GM18507 (cell line): ENCODE measurements at regions not wholly inside any gene's neighbourhood (a gene's known extent, or its start where the extent isn't known, plus 50 kb on each side); places are given as distances from the start of the nearest gene placed in this dataset.
"Not testable (repeated sequence)": the region's sequence is repeated elsewhere in the genome, so short reads cannot be mapped to it uniquely, and the experiment has no call there.

Source experiments
- DNase-seq: peaks from one replicate; pipeline ENCODE4 v3.0.0; 2011; ENCODE audit warnings: low read depth; ENCODE audit not compliant: insufficient read length; ENCODE audit errors: extremely low spot score
- FAIRE-seq: peaks from 2 replicates; lab custom pipeline; 2011; peaks lifted over from hg19 to GRCh38; lab: Jason Lieb, UNC

GRCh38 chrX:115357326-115358120, 68.0 kb downstream of the LUZP4 start:
- DNase-seq (no peak), FAIRE-seq (no peak)

- not testable (repeated sequence) for DNase-seq, FAIRE-seq
These were observed 70.0 kb downstream of the LUZP4 start for GRCh38 chrX:115359508-115359907.

DNA sequence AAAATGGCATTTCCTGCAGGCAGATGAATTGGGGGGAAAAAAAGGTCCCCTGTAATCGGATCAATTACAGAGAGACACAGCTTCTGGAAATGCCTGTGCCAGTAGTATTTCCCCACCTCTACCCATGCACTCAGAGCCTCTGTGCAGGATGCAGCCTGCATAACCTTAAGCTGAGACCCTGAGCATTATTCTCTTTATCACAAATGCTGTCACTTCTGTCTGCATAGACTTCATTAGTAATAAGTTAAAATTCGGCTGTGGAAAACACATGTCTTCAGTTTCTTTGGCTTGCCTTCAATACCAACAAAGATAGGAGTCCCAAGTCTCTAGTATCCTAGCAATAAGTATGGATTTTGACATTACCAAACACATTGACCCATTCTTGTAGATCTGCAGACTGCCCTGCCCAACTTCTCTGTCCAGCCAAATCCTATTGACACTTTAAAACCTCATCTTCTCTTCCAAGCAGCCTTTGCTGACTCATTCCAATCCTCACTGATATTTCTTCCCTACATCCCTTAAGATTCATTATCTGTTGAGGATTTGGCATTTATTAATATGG, 70.8 kb downstream of the LUZP4 start:
- no peak for FAIRE-seq
- no peak for DNase-seq

DNA sequence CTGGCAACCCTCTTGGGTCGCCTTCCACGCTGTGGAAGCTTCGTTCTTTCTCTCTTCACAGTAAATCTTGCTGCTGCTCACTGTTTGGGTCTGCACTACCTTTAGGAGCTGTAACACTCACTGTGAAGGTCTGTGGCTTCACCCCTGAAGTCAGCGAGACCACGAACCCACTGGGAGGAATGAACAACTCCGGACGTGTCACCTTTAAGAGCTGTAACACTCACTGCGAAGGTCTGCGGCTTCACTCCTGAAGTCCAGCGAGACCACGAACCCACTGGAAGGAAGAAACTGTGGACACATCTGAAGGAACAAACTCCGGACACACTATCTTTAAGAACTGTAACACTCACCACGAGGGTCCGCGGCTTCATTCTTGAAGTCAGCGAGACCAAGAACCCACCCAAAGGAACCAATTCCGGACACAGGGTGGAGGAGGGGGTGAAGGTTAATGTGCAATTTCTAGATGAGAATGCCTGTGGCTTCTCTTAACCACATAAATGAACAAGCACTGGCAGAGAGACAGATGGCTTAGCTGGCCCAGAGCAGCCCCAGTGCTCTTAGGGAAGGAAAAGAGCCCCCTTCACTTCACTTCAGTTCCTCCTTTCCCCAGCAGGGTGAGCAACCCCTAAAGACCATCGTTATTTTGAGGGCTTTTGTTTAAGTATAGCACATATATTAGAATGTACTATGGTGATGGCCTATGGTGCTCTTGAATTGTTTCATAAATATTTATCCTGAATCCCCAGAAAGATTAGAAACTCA, 73.0 kb downstream of the LUZP4 start:
- DNase-seq (no peak), FAIRE-seq (no peak)

GRCh38 chrX:115363372-115363771, 73.9 kb downstream of the LUZP4 start:
- FAIRE-seq (no peak), DNase-seq (no peak)

GRCh38 chrX:115363897-115364296, 74.4 kb downstream of the LUZP4 start:
- no peak for FAIRE-seq

GRCh38 chrX:115364670-115365069, 75.2 kb downstream of the LUZP4 start:
- DNase-seq (no peak), FAIRE-seq (no peak)

More at GRCh38 chrX:115363897-115364296, 74.4 kb downstream of the LUZP4 start:
- no peak for DNase-seq

DNA sequence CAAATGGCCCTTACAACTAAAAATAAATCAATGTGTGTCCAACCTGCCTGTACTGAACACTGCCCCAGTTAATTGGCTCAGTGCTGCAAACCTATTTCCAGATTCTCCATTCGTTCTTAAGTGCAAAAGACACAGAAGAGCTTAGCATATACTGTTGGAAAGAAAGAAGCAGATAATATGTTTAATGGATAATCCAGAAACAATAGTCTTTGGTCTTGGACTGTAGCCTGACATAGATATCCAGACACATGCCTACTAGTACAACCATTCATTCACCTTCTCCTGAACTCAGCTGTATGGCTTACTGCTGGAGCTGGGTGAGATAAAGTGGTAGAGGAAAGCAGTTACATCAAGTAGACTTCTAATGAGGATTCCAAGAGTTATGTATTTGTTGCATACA, 77.0 kb downstream of the LUZP4 start:
- DNase-seq (no peak), FAIRE-seq (no peak)

- DNase-seq (no peak), FAIRE-seq (no peak)
These were observed 77.9 kb downstream of the LUZP4 start for GRCh38 chrX:115367455-115367854.

DNA sequence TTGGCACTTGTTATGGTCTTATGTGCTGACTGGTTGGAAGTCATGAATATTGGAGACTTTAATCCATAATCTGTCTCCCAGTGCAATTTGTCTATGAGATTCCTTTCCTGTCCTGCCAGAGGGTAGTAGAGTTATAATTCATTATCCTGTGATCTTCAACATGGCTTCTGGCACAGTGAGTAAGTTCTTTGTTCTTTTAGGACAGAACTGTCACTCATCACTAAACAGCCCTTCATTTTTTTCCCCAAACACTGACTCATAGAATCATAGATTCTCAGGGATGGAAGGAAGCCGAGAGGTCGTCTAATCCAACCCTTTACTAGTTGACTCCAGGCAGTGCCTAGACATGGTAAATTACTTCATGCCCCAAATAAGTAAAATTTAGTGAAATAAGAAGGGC, 78.4 kb downstream of the LUZP4 start:
- no peak for DNase-seq
- FAIRE-seq: no peak

- FAIRE-seq (no peak), DNase-seq (no peak)
These were observed 79.4 kb downstream of the LUZP4 start for GRCh38 chrX:115368876-115369275.

DNA sequence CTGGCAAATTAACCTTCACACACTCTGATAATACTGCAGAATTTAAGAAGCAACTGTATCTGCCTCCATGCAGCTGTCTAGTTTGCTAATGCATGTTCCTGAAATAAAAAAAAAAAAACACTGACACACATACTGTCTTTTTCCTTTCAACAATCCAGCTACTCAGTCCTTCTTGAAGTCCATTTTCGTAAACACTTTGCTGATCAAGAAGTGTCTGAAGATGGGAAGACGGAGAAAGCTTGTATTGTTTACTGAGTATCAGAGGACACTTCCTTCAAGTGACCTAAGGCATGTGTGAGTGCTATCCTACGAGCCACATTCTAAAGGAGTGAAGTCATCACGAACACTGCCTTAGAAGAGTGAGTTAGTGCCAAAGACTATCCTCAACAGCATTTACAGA, 82.6 kb downstream of the LUZP4 start:
- FAIRE-seq (no peak), DNase-seq (no peak)

- DNase-seq (no peak), FAIRE-seq (no peak)
These were observed 83.8 kb downstream of the LUZP4 start for GRCh38 chrX:115373308-115373707.

- DNase-seq (no peak), FAIRE-seq (no peak)
These were observed 89.0 kb downstream of the LUZP4 start for GRCh38 chrX:115378471-115378870.

- no peak for DNase-seq
- no peak for FAIRE-seq
These were observed 97.8 kb downstream of the LUZP4 start for GRCh38 chrX:115387327-115387726.

GRCh38 chrX:115388879-115389278, 99.4 kb downstream of the LUZP4 start:
- no peak for DNase-seq

GRCh38 chrX:115390078-115390477, 100.6 kb downstream of the LUZP4 start:
- FAIRE-seq (no peak), DNase-seq (no peak)

More at GRCh38 chrX:115388879-115389278, 99.4 kb downstream of the LUZP4 start:
- FAIRE-seq: no peak

- DNase-seq: no peak
- no peak for FAIRE-seq
These were observed 102.5 kb downstream of the LUZP4 start for GRCh38 chrX:115392031-115392430.

GRCh38 chrX:115392871-115393270, 103.4 kb downstream of the LUZP4 start:
- FAIRE-seq (no peak), DNase-seq (no peak)

DNA sequence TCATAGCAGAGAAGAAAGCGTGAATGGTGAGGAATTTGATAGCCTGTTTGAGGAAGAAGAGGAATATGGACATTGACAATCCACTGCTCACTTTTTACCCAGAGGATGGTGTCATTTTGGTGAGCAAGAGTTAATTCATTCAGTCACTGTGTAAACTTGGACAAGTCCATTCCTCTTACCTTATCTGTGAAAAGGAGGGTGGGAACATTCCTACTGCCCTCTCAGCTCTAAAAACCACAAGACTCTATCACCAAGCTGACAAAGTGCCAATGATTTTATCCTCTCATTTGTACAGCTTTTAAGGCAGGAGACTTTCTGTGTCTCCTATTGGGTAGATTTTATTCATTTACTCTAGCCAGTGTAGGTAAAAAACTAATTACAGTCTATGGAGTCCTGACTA, 103.8 kb downstream of the LUZP4 start:
- no peak for FAIRE-seq
- DNase-seq: no peak
